HG03025 (cell line): ENCODE measurements at regions not wholly inside any gene's neighbourhood (a gene's known extent, or its start where the extent isn't known, plus 50 kb on each side); places are given as distances from the start of the nearest gene placed in this dataset.
"Not testable (repeated sequence)": the region's sequence is repeated elsewhere in the genome, so short reads cannot be mapped to it uniquely, and the experiment has no call there.

Source experiments
- ATAC-seq: cut with Tn5 transposase; IDR thresholded peaks from one replicate; pipeline ENCODE4 v1.9.1; 2021; ENCODE audit warnings: mild to moderate bottlenecking, moderate library complexity; ENCODE audit not compliant: unreplicated experiment, low FRiP score

GRCh38 chr3:11713171-11713570, 69.5 kb upstream of the VGLL4 start:
- ATAC-seq, result no peak

GRCh38 chr3:11712646-11713045, 68.9 kb upstream of the VGLL4 start:
- no peak for ATAC-seq

GRCh38 chr3:11711876-11712275, 68.2 kb upstream of the VGLL4 start:
- ATAC-seq, result no peak

- no peak for ATAC-seq
Observed at GRCh38 chr3:11709782-11710181, 66.1 kb upstream of the VGLL4 start.

GRCh38 chr3:11707084-11707483, 63.4 kb upstream of the VGLL4 start:
- not testable (repeated sequence) for ATAC-seq

GRCh38 chr3:11706604-11707003, 62.9 kb upstream of the VGLL4 start:
- ATAC-seq, result no peak

- ATAC-seq, result no peak
Observed at GRCh38 chr3:11705049-11705448, 61.3 kb upstream of the VGLL4 start.

GRCh38 chr3:11703146-11703545, 59.4 kb upstream of the VGLL4 start:
- no peak for ATAC-seq

GRCh38 chr3:11699083-11699427, 55.3 kb upstream of the VGLL4 start:
- ATAC-seq, result no peak

GRCh38 chr3:11698326-11699082, 54.8 kb upstream of the VGLL4 start:
- no peak for ATAC-seq

- ATAC-seq, result no peak
Observed at GRCh38 chr3:11697701-11698100, 54.0 kb upstream of the VGLL4 start.

GRCh38 chr3:11696054-11696453, 52.3 kb upstream of the VGLL4 start:
- ATAC-seq, result no peak
